ENCODE measurements at regions not wholly inside any gene's neighbourhood (a gene's known extent, or its start where the extent isn't known, plus 50 kb on each side); places are given as distances from the start of the nearest gene placed in this dataset.

- no peak for DNase-seq (ENCODE audit: low spot score in 2 of 2)
- Histone ChIP-seq H3K36me3 (replicated peaks) (no peaks in the 10 kb centered on the region), H3K27me3 (ENCODE audit: low read depth) (no peaks in the 10 kb centered on the region), H3K4me3 (no peak overlapping the region), H3K9me3 (no peaks in the 10 kb centered on the region), H3K4me1 (no peaks in the 10 kb centered on the region)
- in situ Hi-C loops (cut with MboI; ENCODE audit: low sequenced_read_pairs) = no loop called here
Measured at GRCh38 chr6:93927731-93928130, 508.4 kb upstream of the EPHA7 start.

GRCh38 chr6:93919365-93919764 is 500.0 kb upstream of the EPHA7 start:
- no peaks in the 10 kb centered on the region for H3K9me3 ChIP-seq

GRCh38 chr6:93918258-93918657 is 498.9 kb upstream of the EPHA7 start:
- DNase-seq (ENCODE audit: low spot score in 2 of 2) = no peak
- Histone ChIP-seq H3K9me3 (no peaks in the 10 kb centered on the region), H3K4me1 (no peaks in the 10 kb centered on the region), H3K36me3 (replicated peaks) (no peaks in the 10 kb centered on the region), H3K4me3 (no peak overlapping the region), H3K27me3 (ENCODE audit: low read depth) (no peaks in the 10 kb centered on the region)
- in situ Hi-C loops (cut with MboI; ENCODE audit: low sequenced_read_pairs) = no loop called here

More at GRCh38 chr6:93919365-93919764, 500.0 kb upstream of the EPHA7 start:
- Histone ChIP-seq H3K36me3 (replicated peaks) (no peaks in the 10 kb centered on the region), H3K4me1 (no peaks in the 10 kb centered on the region), H3K27me3 (ENCODE audit: low read depth) (no peaks in the 10 kb centered on the region), H3K4me3 (no peak overlapping the region)
- in situ Hi-C loops (cut with MboI; ENCODE audit: low sequenced_read_pairs) = no loop called here
- DNase-seq (ENCODE audit: low spot score in 2 of 2) = no peak

GRCh38 chr6:93917216-93917615 is 497.9 kb upstream of the EPHA7 start:
- Histone ChIP-seq H3K4me3 (no peak overlapping the region), H3K9me3 (no peaks in the 10 kb centered on the region), H3K27me3 (ENCODE audit: low read depth) (no peaks in the 10 kb centered on the region), H3K4me1 (no peaks in the 10 kb centered on the region), H3K36me3 (replicated peaks) (no peaks in the 10 kb centered on the region)
- DNase-seq (ENCODE audit: low spot score in 2 of 2) = no peak
- in situ Hi-C loops (cut with MboI; ENCODE audit: low sequenced_read_pairs) = no loop called here

DNA sequence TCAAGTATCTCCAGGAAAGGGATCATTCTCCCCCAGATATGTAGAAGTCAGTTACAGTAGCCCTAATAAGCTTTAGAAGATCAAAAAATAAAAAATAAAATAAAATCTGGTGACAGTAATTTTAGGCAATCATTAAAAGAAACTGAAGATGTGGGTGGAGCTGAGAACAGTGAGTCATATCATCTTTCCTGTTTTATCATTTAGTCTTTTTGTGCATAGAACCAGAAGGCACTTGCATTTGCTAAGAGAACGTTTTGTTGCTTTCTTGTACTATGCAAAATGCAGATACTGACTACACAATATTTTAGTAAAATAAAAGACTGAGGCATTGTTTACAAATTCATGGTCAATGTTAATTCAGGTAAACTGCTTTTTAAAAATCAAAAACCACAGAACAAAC is 497.4 kb upstream of the EPHA7 start:
- H3K4me1 ChIP-seq = no peaks in the 10 kb centered on the region
- DNase-seq (ENCODE audit: low spot score in 2 of 2) = no peak
- in situ Hi-C loops (cut with MboI; ENCODE audit: low sequenced_read_pairs) = no loop called here
- no peaks in the 10 kb centered on the region for H3K27me3 ChIP-seq (ENCODE audit: low read depth)
- H3K4me3 ChIP-seq = no peak overlapping the region
- no peaks in the 10 kb centered on the region for H3K36me3 ChIP-seq (replicated peaks)
- no peaks in the 10 kb centered on the region for H3K9me3 ChIP-seq

- no peak for DNase-seq (ENCODE audit: low spot score in 2 of 2)
- Histone ChIP-seq H3K4me1 (peaks cover under 1% of the 10 kb centered on the region; the same call in 1 of the 2 replicates), H3K9me3 (no peaks in the 10 kb centered on the region), H3K4me3 (no peak overlapping the region), H3K27me3 (ENCODE audit: low read depth) (no peaks in the 10 kb centered on the region), H3K36me3 (replicated peaks) (no peaks in the 10 kb centered on the region)
- in situ Hi-C loops (cut with MboI; ENCODE audit: low sequenced_read_pairs) = no loop called here
Measured at GRCh38 chr6:93915961-93916360, 496.6 kb upstream of the EPHA7 start.

DNA sequence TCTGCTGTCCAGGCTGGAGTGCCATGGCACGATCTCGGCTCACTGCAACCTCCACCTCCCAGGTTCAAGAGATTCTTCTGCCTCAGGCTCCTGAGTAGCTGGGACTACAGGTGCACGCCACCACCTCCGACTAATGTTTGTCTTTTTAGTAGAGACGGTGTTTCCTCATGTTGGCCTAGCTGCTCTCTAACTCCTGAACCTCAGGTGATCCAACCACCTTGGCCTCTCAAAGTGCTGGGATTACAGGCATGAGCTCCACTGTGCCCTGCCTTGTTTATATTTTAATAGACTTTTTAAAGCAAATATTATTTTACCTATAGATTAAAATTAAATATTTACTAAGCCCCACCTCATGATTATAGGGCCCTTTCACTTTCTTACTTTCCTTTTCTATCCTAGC is 483.2 kb upstream of the EPHA7 start:
- DNase-seq (ENCODE audit: low spot score in 2 of 2) = no peak
- peaks cover 2% of the 10 kb centered on the region; the same call in 1 of the 2 replicates for H3K9me3 ChIP-seq
- H3K27me3 ChIP-seq (ENCODE audit: low read depth) = no peaks in the 10 kb centered on the region
- no peaks in the 10 kb centered on the region for H3K4me1 ChIP-seq
- H3K4me3 ChIP-seq = no peak overlapping the region
- H3K36me3 ChIP-seq (replicated peaks) = no peaks in the 10 kb centered on the region
- in situ Hi-C loops (cut with MboI; ENCODE audit: low sequenced_read_pairs) = no loop called here

DNA sequence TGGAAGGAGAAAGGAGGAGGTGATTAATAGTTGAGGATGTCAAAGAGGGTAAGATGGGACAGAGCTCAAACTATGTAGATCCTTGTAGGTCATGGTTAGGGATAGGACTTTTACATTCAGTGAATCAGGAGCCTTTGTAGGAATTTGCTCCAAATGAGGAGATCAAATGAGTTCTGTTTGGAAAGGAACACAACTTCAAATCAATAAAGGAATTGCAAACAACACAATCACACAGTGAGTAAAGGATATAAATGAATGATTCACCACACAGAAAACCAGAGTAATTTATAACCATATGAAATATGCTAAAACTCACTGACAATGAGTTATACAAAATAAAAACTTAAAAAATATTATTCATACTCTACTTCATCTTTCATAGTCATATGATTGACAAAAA is 480.8 kb upstream of the EPHA7 start:
- no peak for DNase-seq (ENCODE audit: low spot score in 2 of 2)
- Histone ChIP-seq H3K27me3 (ENCODE audit: low read depth) (no peaks in the 10 kb centered on the region), H3K4me3 (no peak overlapping the region), H3K4me1 (no peaks in the 10 kb centered on the region), H3K9me3 (0 out of 2 replicates have a peak, but pooled peaks cover 2% of the 10 kb centered on the region), H3K36me3 (replicated peaks) (no peaks in the 10 kb centered on the region)
- in situ Hi-C loops (cut with MboI; ENCODE audit: low sequenced_read_pairs) = no loop called here

DNA sequence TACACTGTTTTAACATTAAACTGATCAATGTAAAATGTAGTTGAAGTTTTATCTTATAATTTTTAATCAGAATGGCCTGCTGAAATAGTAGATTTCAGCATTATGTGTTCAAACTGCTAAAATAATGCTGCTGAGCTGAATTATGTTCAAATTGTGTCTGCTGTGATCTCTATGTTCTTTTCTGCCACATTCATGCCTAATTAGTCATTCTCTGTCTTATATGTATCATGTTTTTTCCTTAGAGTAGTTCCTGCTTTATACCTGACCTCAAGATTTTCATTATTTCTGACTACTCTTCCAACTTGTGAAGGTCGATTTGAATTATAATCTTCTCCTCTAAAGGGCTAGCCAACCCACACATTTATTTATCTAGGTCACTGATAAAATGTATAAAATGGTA is 476.7 kb upstream of the EPHA7 start:
- no peaks in the 10 kb centered on the region for H3K4me1 ChIP-seq
- no peaks in the 10 kb centered on the region for H3K27me3 ChIP-seq (ENCODE audit: low read depth)
- no peaks in the 10 kb centered on the region for H3K36me3 ChIP-seq (replicated peaks)
- DNase-seq (ENCODE audit: low spot score in 2 of 2) = no peak
- H3K4me3 ChIP-seq = no peak overlapping the region
- no peaks in the 10 kb centered on the region for H3K9me3 ChIP-seq
- in situ Hi-C loops (cut with MboI; ENCODE audit: low sequenced_read_pairs) = no loop called here

- Histone ChIP-seq H3K4me3 (no peak overlapping the region), H3K36me3 (replicated peaks) (no peaks in the 10 kb centered on the region), H3K4me1 (no peaks in the 10 kb centered on the region), H3K9me3 (no peaks in the 10 kb centered on the region), H3K27me3 (ENCODE audit: low read depth) (no peaks in the 10 kb centered on the region)
- DNase-seq (ENCODE audit: low spot score in 2 of 2) = no peak
- in situ Hi-C loops (cut with MboI; ENCODE audit: low sequenced_read_pairs) = no loop called here
Measured at GRCh38 chr6:93894521-93894920, 475.2 kb upstream of the EPHA7 start.

- Histone ChIP-seq H3K4me1 (no peaks in the 10 kb centered on the region), H3K27me3 (ENCODE audit: low read depth) (no peaks in the 10 kb centered on the region), H3K9me3 (no peaks in the 10 kb centered on the region), H3K36me3 (replicated peaks) (no peaks in the 10 kb centered on the region), H3K4me3 (no peak overlapping the region)
- no peak for DNase-seq (ENCODE audit: low spot score in 2 of 2)
- in situ Hi-C loops (cut with MboI; ENCODE audit: low sequenced_read_pairs) = no loop called here
Measured at GRCh38 chr6:93889713-93890112, 470.4 kb upstream of the EPHA7 start.

DNA sequence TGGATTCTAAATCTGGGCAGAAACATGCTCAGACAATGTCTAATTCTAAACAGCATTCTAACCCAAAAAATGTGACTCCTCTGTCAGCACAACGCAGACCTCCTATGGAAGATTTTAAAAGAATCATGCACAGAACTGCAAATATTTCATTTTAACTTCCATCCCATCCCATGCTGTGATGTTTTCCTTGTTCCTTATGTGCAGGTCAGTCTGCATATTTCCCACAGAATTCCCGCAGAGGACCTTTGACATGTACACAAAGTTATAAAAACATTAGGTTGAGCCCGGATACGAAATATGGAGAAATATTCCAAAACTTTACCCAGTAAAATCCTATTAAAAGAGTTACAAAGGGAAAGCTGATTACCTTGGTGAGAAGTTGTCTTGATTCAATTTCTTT is 467.1 kb upstream of the EPHA7 start:
- H3K36me3 ChIP-seq (replicated peaks) = no peaks in the 10 kb centered on the region
- in situ Hi-C loops (cut with MboI; ENCODE audit: low sequenced_read_pairs) = no loop called here
- DNase-seq (ENCODE audit: low spot score in 2 of 2) = no peak
- H3K4me3 ChIP-seq = no peak overlapping the region
- H3K9me3 ChIP-seq = no peaks in the 10 kb centered on the region
- H3K27me3 ChIP-seq (ENCODE audit: low read depth) = no peaks in the 10 kb centered on the region
- H3K4me1 ChIP-seq = no peaks in the 10 kb centered on the region

- no peaks in the 10 kb centered on the region for H3K27me3 ChIP-seq (ENCODE audit: low read depth)
- in situ Hi-C loops (cut with MboI; ENCODE audit: low sequenced_read_pairs) = no loop called here
- peaks cover 16% of the 10 kb centered on the region for H3K4me1 ChIP-seq
- DNase-seq (ENCODE audit: low spot score in 2 of 2) = no peak
- H3K36me3 ChIP-seq (replicated peaks) = no peaks in the 10 kb centered on the region
- no peaks in the 10 kb centered on the region for H3K9me3 ChIP-seq
- H3K4me3 ChIP-seq = no peak overlapping the region
Measured at GRCh38 chr6:93859971-93860370, 440.6 kb upstream of the EPHA7 start.

DNA sequence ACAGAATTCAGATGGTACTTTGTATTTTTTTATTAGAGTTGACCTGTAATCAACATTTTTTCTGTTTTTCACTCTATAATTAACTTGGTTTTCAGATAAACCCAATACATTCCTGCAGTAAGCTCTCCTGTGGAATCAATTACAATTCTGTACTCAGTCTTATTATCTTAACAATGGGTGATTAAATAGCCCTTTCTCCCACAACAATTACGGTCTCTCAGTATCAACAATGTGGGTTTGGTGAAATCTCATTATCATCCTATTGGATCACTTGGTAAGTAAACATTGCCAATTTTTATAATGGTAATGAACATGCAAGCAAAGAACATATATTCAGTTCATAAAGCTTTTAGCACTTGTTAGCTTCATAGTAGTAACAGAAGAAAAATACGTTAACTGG is 438.9 kb upstream of the EPHA7 start:
- H3K4me3 ChIP-seq = no peak overlapping the region
- in situ Hi-C loops (cut with MboI; ENCODE audit: low sequenced_read_pairs) = no loop called here
- H3K4me1 ChIP-seq = peaks cover 16% of the 10 kb centered on the region
- H3K36me3 ChIP-seq (replicated peaks) = no peaks in the 10 kb centered on the region
- DNase-seq (ENCODE audit: low spot score in 2 of 2) = peak in 1 of 2 experiments; percentile 94
- H3K27me3 ChIP-seq (ENCODE audit: low read depth) = no peaks in the 10 kb centered on the region
- H3K9me3 ChIP-seq = no peaks in the 10 kb centered on the region

DNA sequence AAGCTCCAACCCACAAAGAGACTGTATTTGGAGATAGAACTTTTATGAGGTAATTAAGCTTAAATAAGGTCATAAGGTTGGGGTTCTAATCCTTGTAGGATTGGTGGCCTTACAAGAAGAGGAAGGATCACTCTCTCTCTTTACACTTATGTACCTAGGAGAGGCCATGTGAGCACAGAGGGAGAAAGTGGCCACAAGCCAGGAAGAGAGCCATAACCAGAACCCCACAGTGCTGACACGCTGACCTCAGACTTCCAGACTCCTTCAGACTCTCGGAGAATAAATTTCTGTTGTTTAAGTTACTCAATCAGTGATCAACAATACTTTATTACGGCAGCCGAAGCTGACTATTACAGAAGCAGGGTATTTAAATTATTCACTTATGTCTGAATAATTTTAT is 430.5 kb upstream of the EPHA7 start:
- H3K27me3 ChIP-seq (ENCODE audit: low read depth) = no peaks in the 10 kb centered on the region
- in situ Hi-C loops (cut with MboI; ENCODE audit: low sequenced_read_pairs) = no loop called here

More for the DNA sequence above, 430.5 kb upstream of the EPHA7 start:
- H3K4me3 ChIP-seq = no peak overlapping the region
- DNase-seq (ENCODE audit: low spot score in 2 of 2) = no peak
- no peaks in the 10 kb centered on the region for H3K36me3 ChIP-seq (replicated peaks)
- peaks cover 35% of the 10 kb centered on the region for H3K4me1 ChIP-seq
- no peaks in the 10 kb centered on the region; the same call in 1 of the 2 replicates for H3K9me3 ChIP-seq
